ENCODE measurements at regions not wholly inside any gene's neighbourhood (a gene's known extent, or its start where the extent isn't known, plus 50 kb on each side); places are given as distances from the start of the nearest gene placed in this dataset.

GRCh38 chr3:74546426-74546825, 68.0 kb downstream of the CNTN3 start:
- H3K4me1 ChIP-seq (replicated peaks): no peaks in the 10 kb centered on the region
- no peaks in the 10 kb centered on the region for H3K27me3 ChIP-seq (replicated peaks; ENCODE audit: insufficient read depth)
- H3K36me3 ChIP-seq: no peaks in the 10 kb centered on the region
- no peak for DNase-seq (ENCODE audit: low spot score)
- no peaks in the 10 kb centered on the region for H3K9me3 ChIP-seq
- 68% methylated on average over 4 of the region's 4 CpGs for WGBS
- no peak overlapping the region for H3K27ac ChIP-seq
- TF ChIP-seq POLR2AphosphoS5 (IDR thresholded peaks at IDR 0.05): no peak
- intact Hi-C loops (cut with DNase I): no loop called here
- no peak overlapping the region for H3K4me3 ChIP-seq

DNA sequence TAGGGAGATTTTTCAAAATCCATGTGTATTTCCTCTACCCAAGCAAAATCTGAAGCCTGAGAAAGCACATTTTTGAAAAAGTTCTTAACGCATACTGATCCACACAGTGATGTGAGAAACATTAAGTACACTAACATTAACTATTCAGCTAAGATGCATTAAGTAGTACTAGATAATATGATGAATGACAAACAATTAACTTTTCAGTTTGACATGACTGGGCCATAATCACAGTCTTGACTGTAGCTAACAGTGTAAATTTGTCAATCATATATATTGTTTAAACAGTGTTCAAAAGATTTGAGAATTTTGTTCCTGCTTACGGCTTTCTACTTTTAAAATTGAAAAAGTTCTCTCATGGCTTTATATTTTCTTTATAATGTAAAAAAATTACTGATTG, 72.0 kb downstream of the CNTN3 start:
- H3K36me3 ChIP-seq: no peaks in the 10 kb centered on the region
- intact Hi-C loops (cut with DNase I): no loop called here
- H3K27ac ChIP-seq: no peak overlapping the region
- no peaks in the 10 kb centered on the region for H3K9me3 ChIP-seq
- no peak for TF ChIP-seq POLR2AphosphoS5 (IDR thresholded peaks at IDR 0.05)
- no peak for TF ChIP-seq POLR2A (IDR thresholded peaks at IDR 0.05)
- TF ChIP-seq, protein P1, sequence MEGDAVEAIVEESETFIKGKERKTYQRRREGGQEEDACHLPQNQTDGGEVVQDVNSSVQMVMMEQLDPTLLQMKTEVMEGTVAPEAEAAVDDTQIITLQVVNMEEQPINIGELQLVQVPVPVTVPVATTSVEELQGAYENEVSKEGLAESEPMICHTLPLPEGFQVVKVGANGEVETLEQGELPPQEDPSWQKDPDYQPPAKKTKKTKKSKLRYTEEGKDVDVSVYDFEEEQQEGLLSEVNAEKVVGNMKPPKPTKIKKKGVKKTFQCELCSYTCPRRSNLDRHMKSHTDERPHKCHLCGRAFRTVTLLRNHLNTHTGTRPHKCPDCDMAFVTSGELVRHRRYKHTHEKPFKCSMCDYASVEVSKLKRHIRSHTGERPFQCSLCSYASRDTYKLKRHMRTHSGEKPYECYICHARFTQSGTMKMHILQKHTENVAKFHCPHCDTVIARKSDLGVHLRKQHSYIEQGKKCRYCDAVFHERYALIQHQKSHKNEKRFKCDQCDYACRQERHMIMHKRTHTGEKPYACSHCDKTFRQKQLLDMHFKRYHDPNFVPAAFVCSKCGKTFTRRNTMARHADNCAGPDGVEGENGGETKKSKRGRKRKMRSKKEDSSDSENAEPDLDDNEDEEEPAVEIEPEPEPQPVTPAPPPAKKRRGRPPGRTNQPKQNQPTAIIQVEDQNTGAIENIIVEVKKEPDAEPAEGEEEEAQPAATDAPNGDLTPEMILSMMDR (IDR thresholded peaks at IDR 0.05): no peak
- no peaks in the 10 kb centered on the region for H3K27me3 ChIP-seq (replicated peaks; ENCODE audit: insufficient read depth)
- 97% methylated on average over 2 of the region's 2 CpGs for WGBS
- no peaks in the 10 kb centered on the region for H3K4me1 ChIP-seq (replicated peaks)
- no peak overlapping the region for H3K4me3 ChIP-seq
- no peak for DNase-seq (ENCODE audit: low spot score)

GRCh38 chr3:74539876-74540275, 74.6 kb downstream of the CNTN3 start:
- no peak for DNase-seq (ENCODE audit: low spot score)
- H3K36me3 ChIP-seq: no peaks in the 10 kb centered on the region
- no peak overlapping the region for H3K4me3 ChIP-seq
- WGBS: 55% methylated on average over 3 of the region's 3 CpGs
- TF ChIP-seq, protein P1 (IDR thresholded peaks at IDR 0.05): no peak
- TF ChIP-seq POLR2A (IDR thresholded peaks at IDR 0.05) (no peak), POLR2AphosphoS5 (IDR thresholded peaks at IDR 0.05) (no peak)
- intact Hi-C loops (cut with DNase I): no loop called here
- H3K27ac ChIP-seq: no peak overlapping the region
- no peaks in the 10 kb centered on the region for H3K4me1 ChIP-seq (replicated peaks)
- H3K9me3 ChIP-seq: no peaks in the 10 kb centered on the region
- no peaks in the 10 kb centered on the region for H3K27me3 ChIP-seq (replicated peaks; ENCODE audit: insufficient read depth)

DNA sequence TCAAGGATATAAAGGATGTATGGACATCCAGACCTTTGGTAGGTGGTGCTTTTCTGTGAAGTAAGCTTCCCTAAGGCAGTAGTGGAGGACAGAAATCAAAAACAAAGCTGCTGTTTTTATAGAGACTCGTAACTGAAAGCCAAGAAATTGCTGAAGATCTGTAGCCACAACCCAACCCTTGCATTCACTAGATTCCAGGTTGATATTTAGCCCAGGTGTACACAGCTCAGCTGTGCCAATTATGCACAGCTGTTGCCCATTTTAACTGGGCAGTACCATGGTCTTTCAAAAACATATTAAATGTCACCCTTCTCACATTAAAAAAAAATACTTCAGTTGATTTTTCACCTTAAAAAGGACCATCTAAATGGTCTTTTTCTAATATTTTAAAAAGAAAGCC, 75.8 kb downstream of the CNTN3 start:
- no peak for TF ChIP-seq POLR2AphosphoS5 (IDR thresholded peaks at IDR 0.05)
- TF ChIP-seq, protein P1 (IDR thresholded peaks at IDR 0.05): no peak
- no peak for TF ChIP-seq POLR2A (IDR thresholded peaks at IDR 0.05)
- Histone ChIP-seq H3K4me1 (replicated peaks) (no peaks in the 10 kb centered on the region), H3K27me3 (replicated peaks; ENCODE audit: insufficient read depth) (no peaks in the 10 kb centered on the region), H3K9me3 (no peaks in the 10 kb centered on the region), H3K36me3 (no peaks in the 10 kb centered on the region), H3K27ac (no peak overlapping the region), H3K4me3 (no peak overlapping the region)
- DNase-seq (ENCODE audit: low spot score): no peak
- WGBS: 38% methylated on average over 1 of the region's 1 CpG
- intact Hi-C loops (cut with DNase I): no loop called here

DNA sequence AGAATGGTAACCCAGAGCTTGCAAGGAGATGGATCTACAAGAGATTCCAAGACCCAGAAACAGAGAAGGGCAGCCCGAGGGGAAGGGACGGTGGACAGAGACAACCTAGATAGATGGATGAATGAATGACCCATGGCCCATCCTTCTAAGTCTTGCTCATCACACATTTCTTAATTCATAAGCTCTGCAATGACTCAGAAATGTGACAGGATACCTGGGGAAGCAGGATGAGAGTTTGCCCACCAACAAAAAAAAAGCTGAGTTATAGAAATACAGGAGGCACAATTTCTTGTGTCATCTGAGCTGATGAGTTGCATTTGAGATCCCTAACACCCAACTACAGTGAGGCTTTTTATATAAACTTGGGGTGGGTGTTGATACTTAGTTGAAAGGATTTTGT, 76.6 kb downstream of the CNTN3 start:
- WGBS: 93% methylated on average over 2 of the region's 2 CpGs

More for the DNA sequence above, 76.6 kb downstream of the CNTN3 start:
- no peak for DNase-seq (ENCODE audit: low spot score)
- H3K9me3 ChIP-seq: no peaks in the 10 kb centered on the region
- H3K4me1 ChIP-seq (replicated peaks): no peaks in the 10 kb centered on the region
- H3K36me3 ChIP-seq: no peaks in the 10 kb centered on the region
- no peak overlapping the region for H3K4me3 ChIP-seq
- TF ChIP-seq, protein P1 (IDR thresholded peaks at IDR 0.05): no peak
- TF ChIP-seq POLR2A (IDR thresholded peaks at IDR 0.05) (no peak), POLR2AphosphoS5 (IDR thresholded peaks at IDR 0.05) (no peak)
- no peaks in the 10 kb centered on the region for H3K27me3 ChIP-seq (replicated peaks; ENCODE audit: insufficient read depth)
- H3K27ac ChIP-seq: no peak overlapping the region
- intact Hi-C loops (cut with DNase I): no loop called here

Measured in prostate gland (tissue), 2 donors.